ACC112 (cell line): ENCODE measurements at regions not wholly inside any gene's neighbourhood (a gene's known extent, or its start where the extent isn't known, plus 50 kb on each side); places are given as distances from the start of the nearest gene placed in this dataset.

Experiments
- H2AFZ ChIP-seq: fragments of 200-600 bp; sonication (generic); one replicate; pipeline ENCODE4 v1.6.0; 2017; ENCODE audit warnings: antibody characterized with exemption, low read length; ENCODE audit not compliant: unreplicated experiment
- H3K27ac ChIP-seq: fragments of 200-600 bp; sonication (generic); 2 replicates; pipeline ENCODE4 v1.5.1; 2014; ENCODE audit warnings: low read depth, mild to moderate bottlenecking, antibody characterized with exemption, low read length, moderate library complexity
- H3K27me3 ChIP-seq: fragments of 200-600 bp; sonication (generic); 2 replicates; pipeline ENCODE4 v1.6.1; 2014; ENCODE audit warnings: mild to moderate bottlenecking, antibody characterized with exemption, low read length, moderate library complexity, mixed read lengths; ENCODE audit not compliant: insufficient read depth
- H3K36me3 ChIP-seq: fragments of 200-600 bp; sonication (generic); 2 replicates; pipeline ENCODE4 v1.6.1; 2016; ENCODE audit warnings: mild to moderate bottlenecking, antibody characterized with exemption, low read length, moderate library complexity, mixed read lengths; ENCODE audit not compliant: insufficient read depth
- H3K4me1 ChIP-seq: fragments of 200-600 bp; sonication (generic); one replicate; pipeline ENCODE4 v1.6.1; 2016; ENCODE audit warnings: low read length, mixed read lengths; ENCODE audit not compliant: insufficient read depth, unreplicated experiment, control insufficient read depth
- H3K4me3 ChIP-seq: fragments of 200-600 bp; sonication (generic); 2 replicates; pipeline ENCODE4 v1.5.1; 2014; ENCODE audit warnings: mild to moderate bottlenecking, low read depth, low read length
- H3K79me2 ChIP-seq: fragments of 200-600 bp; sonication (generic); one replicate; pipeline ENCODE4 v1.6.0; 2016; ENCODE audit warnings: low read length; ENCODE audit not compliant: control insufficient read depth, unreplicated experiment, insufficient read depth

GRCh38 chr5:53246042-53246836 lies 136.7 kb upstream of the MOCS2 start:
- peak overlapping the region; percentile 53 for H3K4me3 ChIP-seq
- peaks cover 30% of the 10 kb centered on the region for H3K4me1 ChIP-seq
- peak overlapping the region; percentile 94 for H2AFZ ChIP-seq
- no peaks in the 10 kb centered on the region for H3K27me3 ChIP-seq
- peak overlapping the region; percentile 54 for H3K27ac ChIP-seq
- no peaks in the 10 kb centered on the region for H3K79me2 ChIP-seq
- H3K36me3 ChIP-seq: no peaks in the 10 kb centered on the region

GRCh38 chr5:53249529-53250200 lies 140.1 kb upstream of the MOCS2 start:
- Histone ChIP-seq H3K4me3 (no peak overlapping the region), H3K36me3 (no peaks in the 10 kb centered on the region), H3K27me3 (no peaks in the 10 kb centered on the region), H3K79me2 (no peaks in the 10 kb centered on the region), H2AFZ (peak overlapping the region; percentile 40), H3K4me1 (peaks cover 44% of the 10 kb centered on the region), H3K27ac (peak overlapping the region; percentile 38)

GRCh38 chr5:53250201-53250550 lies 140.6 kb upstream of the MOCS2 start:
- Histone ChIP-seq H3K4me3 (no peak overlapping the region), H2AFZ (peak overlapping the region; percentile 40), H3K4me1 (peaks cover 44% of the 10 kb centered on the region), H3K79me2 (no peaks in the 10 kb centered on the region), H3K27ac (peak overlapping the region; percentile 38), H3K27me3 (no peaks in the 10 kb centered on the region), H3K36me3 (no peaks in the 10 kb centered on the region)

GRCh38 chr5:53253421-53253871 lies 143.9 kb upstream of the MOCS2 start:
- Histone ChIP-seq H3K27ac (no peak overlapping the region; the same call in 1 of the 2 replicates), H3K36me3 (no peaks in the 10 kb centered on the region), H2AFZ (peak overlapping the region; percentile 5), H3K27me3 (no peaks in the 10 kb centered on the region), H3K79me2 (no peaks in the 10 kb centered on the region), H3K4me1 (peaks cover 36% of the 10 kb centered on the region), H3K4me3 (no peak overlapping the region)

- H2AFZ ChIP-seq: no peak overlapping the region
- H3K27ac ChIP-seq: no peak overlapping the region
- peaks cover 21% of the 10 kb centered on the region for H3K4me1 ChIP-seq
- no peaks in the 10 kb centered on the region for H3K79me2 ChIP-seq
- H3K27me3 ChIP-seq: no peaks in the 10 kb centered on the region
- H3K36me3 ChIP-seq: no peaks in the 10 kb centered on the region
- no peak overlapping the region for H3K4me3 ChIP-seq
Observed at GRCh38 chr5:53256746-53257145, 147.2 kb upstream of the MOCS2 start.

GRCh38 chr5:53257806-53258373 lies 148.3 kb upstream of the MOCS2 start:
- Histone ChIP-seq H3K27me3 (no peaks in the 10 kb centered on the region), H3K27ac (no peak overlapping the region), H3K4me3 (no peak overlapping the region), H3K36me3 (no peaks in the 10 kb centered on the region), H2AFZ (no peak overlapping the region), H3K4me1 (peaks cover 23% of the 10 kb centered on the region), H3K79me2 (no peaks in the 10 kb centered on the region)

- H3K4me1 ChIP-seq: peaks cover 15% of the 10 kb centered on the region
- no peak overlapping the region for H3K27ac ChIP-seq
- H2AFZ ChIP-seq: no peak overlapping the region
- H3K79me2 ChIP-seq: no peaks in the 10 kb centered on the region
- no peaks in the 10 kb centered on the region for H3K36me3 ChIP-seq
- no peaks in the 10 kb centered on the region for H3K27me3 ChIP-seq
- no peak overlapping the region for H3K4me3 ChIP-seq
Observed at GRCh38 chr5:53259176-53259575, 149.6 kb upstream of the MOCS2 start.

- H3K4me1 ChIP-seq: peaks cover 15% of the 10 kb centered on the region
- no peak overlapping the region for H3K4me3 ChIP-seq
- no peaks in the 10 kb centered on the region for H3K79me2 ChIP-seq
- H3K27me3 ChIP-seq: no peaks in the 10 kb centered on the region
- H3K27ac ChIP-seq: no peak overlapping the region
- no peak overlapping the region for H2AFZ ChIP-seq
- no peaks in the 10 kb centered on the region for H3K36me3 ChIP-seq
Observed at GRCh38 chr5:53260446-53260845, 150.9 kb upstream of the MOCS2 start.

GRCh38 chr5:53261245-53261644 lies 151.7 kb upstream of the MOCS2 start:
- peak overlapping the region; percentile 25 for H2AFZ ChIP-seq
- no peaks in the 10 kb centered on the region for H3K27me3 ChIP-seq
- H3K27ac ChIP-seq: no peak overlapping the region
- no peak overlapping the region for H3K4me3 ChIP-seq
- no peaks in the 10 kb centered on the region for H3K79me2 ChIP-seq
- peaks cover 15% of the 10 kb centered on the region for H3K4me1 ChIP-seq
- H3K36me3 ChIP-seq: no peaks in the 10 kb centered on the region

GRCh38 chr5:53262348-53262970 lies 152.9 kb upstream of the MOCS2 start:
- Histone ChIP-seq H3K36me3 (no peaks in the 10 kb centered on the region), H3K27me3 (no peaks in the 10 kb centered on the region), H3K27ac (no peak overlapping the region), H3K79me2 (no peaks in the 10 kb centered on the region), H2AFZ (no peak overlapping the region), H3K4me3 (no peak overlapping the region), H3K4me1 (peaks cover 8% of the 10 kb centered on the region)
